ENCODE measurements at regions not wholly inside any gene's neighbourhood (a gene's known extent, or its start where the extent isn't known, plus 50 kb on each side); places are given as distances from the start of the nearest gene placed in this dataset.
A peak's percentile ranks its signal among the peaks of the same experiment; 100 is the strongest.

- H3K27ac ChIP-seq (ENCODE audit: extremely low read depth, low read depth, low read length) = no peak overlapping the region
- in situ Hi-C loops (cut with MboI) (no loop called here), intact Hi-C loops (cut with micrococcal nuclease) (no loop called here)
- DNase-seq (ENCODE audit: extremely low read depth in 1 of 4, low spot score in 3 of 4) = no peak
- no peak overlapping the region for H3K9ac ChIP-seq (ENCODE audit: insufficient read depth in 1 of 2, low read depth in 2 of 2, low read length in 2 of 2)
- ChIA-PET POLR2A (interaction anchor here (0.5 kb wide), 1 partner anchor 103 kb away, joined by 3 read pairs; no protein-coding TSS in a partner anchor), CTCF (ENCODE audit: low intra/inter-chr PET ratio) (no interaction called here)
- H3K4me1 ChIP-seq (replicated peaks in 1 of 2; ENCODE audit: control insufficient read depth in 2 of 2, insufficient read depth in 2 of 2, low read length in 2 of 2) = no peaks in the 10 kb centered on the region
- no peak for ATAC-seq
- no TSS peak for BruUV-seq (replicated peaks)
- no peaks in the 10 kb centered on the region for H4K20me1 ChIP-seq (replicated peaks; ENCODE audit: control insufficient read depth, insufficient read depth, low read length)
- H2AFZ ChIP-seq (ENCODE audit: low read depth, low read length) = 0 out of 2 replicates have a peak overlapping the region, but pooled peaks have one; percentile 32
- 2% methylated on average over 4 of the region's 4 CpGs for WGBS (ENCODE audit: insufficient coverage, low coverage, missing lambda C conversion rate)
- no peaks in the 10 kb centered on the region for H3K79me2 ChIP-seq (ENCODE audit: control insufficient read depth, insufficient read depth, low read length)
- H3K9me3 ChIP-seq (replicated peaks; ENCODE audit: control insufficient read depth, insufficient read depth, low read depth, low read length) = no peaks in the 10 kb centered on the region
- H3K4me2 ChIP-seq (ENCODE audit: insufficient read depth, low read length) = no peak overlapping the region
- no peak overlapping the region for H3K4me3 ChIP-seq
- no peak for FAIRE-seq
- H3K9me1 ChIP-seq (ENCODE audit: control insufficient read depth, insufficient read depth, low read length) = no peaks in the 10 kb centered on the region
- no peaks in the 10 kb centered on the region for H3K36me3 ChIP-seq (ENCODE audit: control insufficient read depth, insufficient read depth, low read length)
- no peaks in the 10 kb centered on the region for H3K27me3 ChIP-seq (ENCODE audit: control insufficient read depth in 2 of 2, insufficient read depth in 2 of 2, low read length in 2 of 2)
- TF ChIP-seq NFATC3 (IDR thresholded peaks at IDR 0.05) (no peak), JUN (IDR thresholded peaks at IDR 0.05; ENCODE audit: borderline replicate concordance, low read depth, low read length) (no peak), JUN (CRISPR knock-in tag; IDR thresholded peaks at IDR 0.05; ENCODE audit: borderline replicate concordance) (no peak), KDM2B (CRISPR knock-in tag; IDR thresholded peaks at IDR 0.05) (no peak), RFX7 (CRISPR knock-in tag; IDR thresholded peaks at IDR 0.05) (no peak), CEBPB (tag; IDR thresholded peaks at IDR 0.05) (peak; percentile 61), ZNF23 (CRISPR knock-in tag; IDR thresholded peaks at IDR 0.05) (no peak), ARID3A (IDR thresholded peaks at IDR 0.05; ENCODE audit: borderline replicate concordance, low read depth, low read length) (no peak), ZNF696 (CRISPR knock-in tag; conservative IDR thresholded peaks at IDR 0.05) (no peak), ZNF232 (CRISPR knock-in tag; IDR thresholded peaks at IDR 0.05) (no peak), CBFB (CRISPR knock-in tag; IDR thresholded peaks at IDR 0.05) (no peak), NFE2L1 (tag; IDR thresholded peaks at IDR 0.05; ENCODE audit: borderline replicate concordance, low read depth) (peak; percentile 75; the same call in 1 of the 2 replicates), ZNF316 (IDR thresholded peaks at IDR 0.05) (peak; percentile 90), SAFB (IDR thresholded peaks at IDR 0.05; ENCODE audit: borderline replicate concordance, low read depth, low read length) (no peak), MAFK (IDR thresholded peaks at IDR 0.05; ENCODE audit: low read length) (peak; percentile 74), ZNF239 (CRISPR knock-in tag; IDR thresholded peaks at IDR 0.05) (no peak), ERF (CRISPR knock-in tag; IDR thresholded peaks at IDR 0.05) (no peak), MAFG (tag; conservative IDR thresholded peaks at IDR 0.05) (peak; percentile 68), E2F5 (CRISPR knock-in tag; IDR thresholded peaks at IDR 0.05) (no peak), TAF15 (IDR thresholded peaks at IDR 0.05; ENCODE audit: low read depth, low read length) (no peak), MAFF (IDR thresholded peaks at IDR 0.05; ENCODE audit: low read length) (peak; percentile 73; the same call in 1 of the 2 replicates), SMAD2 (IDR thresholded peaks at IDR 0.05; ENCODE audit: low read depth, low read length) (no peak), ZNF655 (CRISPR knock-in tag; IDR thresholded peaks at IDR 0.05) (no peak)
These were observed 609.3 kb downstream of the IGSF11 start for GRCh38 chr3:118425272-118425837.

Measured in K562 (cell line).